HTR-8/SVneo (cell line): ENCODE measurements at regions not wholly inside any gene's neighbourhood (a gene's known extent, or its start where the extent isn't known, plus 50 kb on each side); places are given as distances from the start of the nearest gene placed in this dataset.

Experiments used
- DNase-seq: peaks from one replicate; pipeline ENCODE4 v3.0.0; 2011; ENCODE audit warnings: low spot score, mixed read lengths; ENCODE audit not compliant: insufficient read length
- FAIRE-seq: peaks from 2 replicates; lab custom pipeline; 2011; peaks lifted over from hg19 to GRCh38; lab: Jason Lieb, UNC

GRCh38 chr4:4808086-4808485, 51.4 kb upstream of the MSX1 start:
- no peak for DNase-seq
- no peak for FAIRE-seq

- DNase-seq (no peak), FAIRE-seq (no peak)
Measured at GRCh38 chr4:4805887-4806286, 53.6 kb upstream of the MSX1 start.

- DNase-seq (no peak), FAIRE-seq (no peak)
Measured at GRCh38 chr4:4803912-4804296, 55.6 kb upstream of the MSX1 start.

GRCh38 chr4:4803216-4803911, 56.1 kb upstream of the MSX1 start:
- DNase-seq (no peak), FAIRE-seq (no peak)

- FAIRE-seq (no peak), DNase-seq (no peak)
Measured at GRCh38 chr4:4800646-4801408, 58.6 kb upstream of the MSX1 start.

- DNase-seq (no peak), FAIRE-seq (no peak)
Measured at GRCh38 chr4:4794421-4794820, 65.0 kb upstream of the MSX1 start.

- FAIRE-seq: no peak
Measured at GRCh38 chr4:4792466-4792865, 67.0 kb upstream of the MSX1 start.

GRCh38 chr4:4791299-4792111, 68.0 kb upstream of the MSX1 start:
- DNase-seq (no peak), FAIRE-seq (no peak)

More at GRCh38 chr4:4792466-4792865, 67.0 kb upstream of the MSX1 start:
- no peak for DNase-seq

GRCh38 chr4:4789462-4789861, 70.0 kb upstream of the MSX1 start:
- FAIRE-seq (no peak), DNase-seq (no peak)

- FAIRE-seq: no peak
- no peak for DNase-seq
Measured at GRCh38 chr4:4788573-4788972, 70.9 kb upstream of the MSX1 start.

- FAIRE-seq (no peak), DNase-seq (no peak)
Measured at GRCh38 chr4:4787421-4787820, 72.0 kb upstream of the MSX1 start.

GRCh38 chr4:4784379-4784778, 75.1 kb upstream of the MSX1 start:
- FAIRE-seq: no peak
- DNase-seq: no peak

- no peak for DNase-seq
- no peak for FAIRE-seq
Measured at GRCh38 chr4:4783847-4784246, 75.6 kb upstream of the MSX1 start.

GRCh38 chr4:4782969-4783368, 76.5 kb upstream of the MSX1 start:
- no peak for FAIRE-seq
- DNase-seq: no peak

GRCh38 chr4:4781936-4782707, 77.3 kb upstream of the MSX1 start:
- DNase-seq (no peak), FAIRE-seq (no peak)

GRCh38 chr4:4780729-4781244, 78.7 kb upstream of the MSX1 start:
- DNase-seq (no peak), FAIRE-seq (no peak)

GRCh38 chr4:4779486-4779885, 80.0 kb upstream of the MSX1 start:
- DNase-seq: no peak
- FAIRE-seq: no peak

GRCh38 chr4:4779054-4779453, 80.4 kb upstream of the MSX1 start:
- DNase-seq (no peak), FAIRE-seq (no peak)

- no peak for FAIRE-seq
- DNase-seq: no peak
Measured at GRCh38 chr4:4778554-4778953, 80.9 kb upstream of the MSX1 start.

- FAIRE-seq (no peak), DNase-seq (no peak)
Measured at GRCh38 chr4:4776934-4777333, 82.5 kb upstream of the MSX1 start.
